ENCODE measurements at regions not wholly inside any gene's neighbourhood (a gene's known extent, or its start where the extent isn't known, plus 50 kb on each side); places are given as distances from the start of the nearest gene placed in this dataset.

GRCh38 chr10:56279270-56279669 lies 81.8 kb downstream of the ZWINT start:
- ChIA-PET CTCF (ENCODE audit: partially characterized antibody) (no interaction called here), POLR2A (ENCODE audit: partially characterized antibody) (no interaction called here)
- no peaks in the 10 kb centered on the region for H3K36me3 ChIP-seq (ENCODE audit: control insufficient read depth in 2 of 4, insufficient read depth in 4 of 4, low read length in 3 of 4)
- no peak for FAIRE-seq
- no peak overlapping the region for H3K4ac ChIP-seq (replicated peaks; ENCODE audit: insufficient read length, low read depth, low read length)
- no peak for DNase-seq (ENCODE audit: low read depth in 1 of 2, low spot score in 2 of 2)
- TF ChIP-seq SP4 (IDR thresholded peaks at IDR 0.05; ENCODE audit: low read length) (no peak), GTF2F1 (IDR thresholded peaks at IDR 0.05; ENCODE audit: borderline replicate concordance, low read depth, low read length) (no peak), GABPA (IDR thresholded peaks at IDR 0.05; ENCODE audit: borderline replicate concordance, insufficient read depth, low read length) (no peak), RAD21 (IDR thresholded peaks at IDR 0.05 in 1 of 2, conservative IDR thresholded peaks at IDR 0.05 in 1 of 2; ENCODE audit: low read depth in 2 of 2, low read length in 2 of 2) (no peak), MAFK (IDR thresholded peaks at IDR 0.05; ENCODE audit: low read depth, low read length) (no peak)
- H3K56ac ChIP-seq (replicated peaks; ENCODE audit: insufficient read length, low read depth, low read length): no peak overlapping the region
- no peak overlapping the region for H4K5ac ChIP-seq (ENCODE audit: insufficient read length, low read depth, low read length)
- H3K9ac ChIP-seq (replicated peaks in 1 of 4; ENCODE audit: extremely low read depth in 1 of 4, low read depth in 3 of 4, low read length in 3 of 4): no peak overlapping the region
- no peaks in the 10 kb centered on the region for H3K79me2 ChIP-seq (ENCODE audit: control insufficient read depth in 1 of 2, insufficient read depth in 2 of 2, low read length in 2 of 2)
- no peak overlapping the region for H3K14ac ChIP-seq (ENCODE audit: insufficient read length)
- H3K4me3 ChIP-seq (ENCODE audit: extremely low read depth in 1 of 4, insufficient read depth in 2 of 4, low read depth in 3 of 4, low read length in 4 of 4): no peak overlapping the region
- H3K9me3 ChIP-seq (ENCODE audit: insufficient read depth in 2 of 2, low read depth in 1 of 2, low read length in 1 of 2): no peaks in the 10 kb centered on the region
- H3K27me3 ChIP-seq (replicated peaks in 1 of 4; ENCODE audit: control insufficient read depth in 3 of 4, extremely low read depth in 1 of 4, insufficient read depth in 3 of 4, low read length in 3 of 4): peaks cover 0 to under 1% (median 0%) of the 10 kb centered on the region in 4 experiments; a peak in 1 of 7 replicates
- H3K79me1 ChIP-seq (ENCODE audit: low read depth, low read length): no peaks in the 10 kb centered on the region
- no peak overlapping the region for H4K8ac ChIP-seq (ENCODE audit: extremely low read depth, insufficient read depth, low read length)
- H2AK5ac ChIP-seq (ENCODE audit: low read depth, low read length): no peak overlapping the region
- H2BK5ac ChIP-seq (ENCODE audit: low read depth, low read length): no peak overlapping the region
- no peak overlapping the region for H4K91ac ChIP-seq (replicated peaks; ENCODE audit: insufficient read length, low read length)
- no peak overlapping the region for H2BK120ac ChIP-seq (replicated peaks; ENCODE audit: low read depth, low read length)
- no peak overlapping the region for H3K4me2 ChIP-seq (ENCODE audit: insufficient read depth in 1 of 2, low read depth in 2 of 2, low read length in 2 of 2)
- no peak overlapping the region for H3K23ac ChIP-seq (ENCODE audit: insufficient read length)
- H2BK12ac ChIP-seq (ENCODE audit: low read depth, low read length): no peak overlapping the region
- H3K27ac ChIP-seq (ENCODE audit: low read depth, low read length): no peak overlapping the region
- no peaks in the 10 kb centered on the region for H4K20me1 ChIP-seq (replicated peaks in 1 of 2; ENCODE audit: control insufficient read depth in 1 of 2, insufficient read depth in 2 of 2, low read length in 2 of 2)
- H3K18ac ChIP-seq (ENCODE audit: extremely low read depth, low read length): no peak overlapping the region
- no peak overlapping the region for H2BK15ac ChIP-seq (ENCODE audit: low read length)
- no peak overlapping the region for H2BK20ac ChIP-seq (ENCODE audit: low read length)
- no peaks in the 10 kb centered on the region for H3K23me2 ChIP-seq (ENCODE audit: low read depth, low read length)
- H3K4me1 ChIP-seq (replicated peaks in 1 of 4; ENCODE audit: control insufficient read depth in 3 of 4, insufficient read depth in 4 of 4, low read length in 3 of 4): no peaks in the 10 kb centered on the region
- no peak overlapping the region for H2AFZ ChIP-seq (ENCODE audit: low read length)

Data from H1 (cell line).